ENCODE measurements at regions not wholly inside any gene's neighbourhood (a gene's known extent, or its start where the extent isn't known, plus 50 kb on each side); places are given as distances from the start of the nearest gene placed in this dataset.

DNA sequence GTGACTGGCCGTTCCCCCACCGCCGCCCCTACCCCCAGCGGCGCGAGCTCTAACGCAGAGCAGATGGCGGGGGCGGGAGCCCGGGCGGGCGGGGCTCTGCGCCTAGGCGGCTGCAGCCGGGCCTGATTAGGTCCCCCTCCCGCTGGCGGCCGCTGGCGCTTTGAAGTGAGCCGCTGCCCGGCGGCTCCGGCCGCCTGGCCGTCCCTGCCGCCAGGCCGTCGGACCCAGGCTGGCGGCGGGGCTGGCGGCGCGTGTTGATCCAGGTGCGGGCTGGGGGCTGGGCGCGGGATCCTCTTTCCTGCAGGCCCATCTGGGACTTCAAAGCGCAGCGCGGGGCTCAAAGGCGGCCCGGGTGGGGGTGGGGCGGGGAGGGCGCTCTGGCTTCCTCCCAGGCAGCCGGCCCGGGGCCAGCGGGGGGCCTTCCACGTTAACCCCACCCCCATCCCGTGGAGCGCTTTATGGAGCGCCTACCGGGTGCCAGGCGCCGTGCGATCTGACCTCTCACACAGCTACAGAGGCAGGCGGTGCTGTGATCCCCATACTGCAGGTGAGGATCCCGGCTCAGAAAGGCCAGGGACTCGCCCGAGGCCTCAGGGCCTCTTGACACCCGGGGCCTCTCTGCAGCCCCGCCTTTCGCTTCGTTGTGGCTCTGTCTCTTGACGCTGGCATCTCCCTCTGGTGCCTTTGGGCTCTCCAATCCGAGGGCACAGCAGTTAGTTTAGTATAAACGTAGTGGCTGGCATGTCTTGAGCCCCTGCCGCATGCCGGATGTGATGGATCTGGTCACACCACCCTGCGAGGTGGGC lies 80.0 kb upstream of the NKD1 start:
- TF ChIP-seq, protein P1, sequence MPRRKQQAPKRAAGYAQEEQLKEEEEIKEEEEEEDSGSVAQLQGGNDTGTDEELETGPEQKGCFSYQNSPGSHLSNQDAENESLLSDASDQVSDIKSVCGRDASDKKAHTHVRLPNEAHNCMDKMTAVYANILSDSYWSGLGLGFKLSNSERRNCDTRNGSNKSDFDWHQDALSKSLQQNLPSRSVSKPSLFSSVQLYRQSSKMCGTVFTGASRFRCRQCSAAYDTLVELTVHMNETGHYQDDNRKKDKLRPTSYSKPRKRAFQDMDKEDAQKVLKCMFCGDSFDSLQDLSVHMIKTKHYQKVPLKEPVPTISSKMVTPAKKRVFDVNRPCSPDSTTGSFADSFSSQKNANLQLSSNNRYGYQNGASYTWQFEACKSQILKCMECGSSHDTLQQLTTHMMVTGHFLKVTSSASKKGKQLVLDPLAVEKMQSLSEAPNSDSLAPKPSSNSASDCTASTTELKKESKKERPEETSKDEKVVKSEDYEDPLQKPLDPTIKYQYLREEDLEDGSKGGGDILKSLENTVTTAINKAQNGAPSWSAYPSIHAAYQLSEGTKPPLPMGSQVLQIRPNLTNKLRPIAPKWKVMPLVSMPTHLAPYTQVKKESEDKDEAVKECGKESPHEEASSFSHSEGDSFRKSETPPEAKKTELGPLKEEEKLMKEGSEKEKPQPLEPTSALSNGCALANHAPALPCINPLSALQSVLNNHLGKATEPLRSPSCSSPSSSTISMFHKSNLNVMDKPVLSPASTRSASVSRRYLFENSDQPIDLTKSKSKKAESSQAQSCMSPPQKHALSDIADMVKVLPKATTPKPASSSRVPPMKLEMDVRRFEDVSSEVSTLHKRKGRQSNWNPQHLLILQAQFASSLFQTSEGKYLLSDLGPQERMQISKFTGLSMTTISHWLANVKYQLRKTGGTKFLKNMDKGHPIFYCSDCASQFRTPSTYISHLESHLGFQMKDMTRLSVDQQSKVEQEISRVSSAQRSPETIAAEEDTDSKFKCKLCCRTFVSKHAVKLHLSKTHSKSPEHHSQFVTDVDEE (CRISPR knock-in tag; IDR thresholded peaks at IDR 0.05), result no peak
- no peak for TF ChIP-seq ZFP30 (CRISPR knock-in tag; IDR thresholded peaks at IDR 0.05)
